ENCODE measurements at regions not wholly inside any gene's neighbourhood (a gene's known extent, or its start where the extent isn't known, plus 50 kb on each side); places are given as distances from the start of the nearest gene placed in this dataset.
"Not testable (repeated sequence)": the region's sequence is repeated elsewhere in the genome, so short reads cannot be mapped to it uniquely, and the experiment has no call there.

DNA sequence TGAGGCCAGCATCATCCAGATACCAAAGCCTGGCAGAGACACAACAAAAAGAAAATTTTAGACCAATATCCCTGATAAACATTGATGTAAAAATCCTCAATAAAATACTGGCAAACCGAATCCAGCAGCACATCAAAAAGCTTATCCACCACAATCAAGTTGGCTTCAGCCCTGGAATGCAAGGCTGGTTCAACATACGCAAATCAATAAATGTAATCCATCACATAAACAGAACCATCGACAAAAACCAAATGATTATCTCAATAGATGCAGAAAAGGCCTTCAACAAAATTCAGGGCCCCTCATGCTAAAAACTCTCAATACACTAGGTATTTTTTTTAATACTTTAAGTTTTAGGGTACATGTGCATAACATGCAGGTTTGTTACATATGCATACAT is 74.1 kb downstream of the ELAPOR2 start:
- H3K4me2 ChIP-seq (ENCODE audit: insufficient read depth, low read length); H3K9ac ChIP-seq (replicated peaks; ENCODE audit: extremely low read depth, insufficient read depth, low read length); H3K27ac ChIP-seq (ENCODE audit: insufficient read depth, low read depth, low read length); DNase-seq (ENCODE audit: low read depth, low spot score); FAIRE-seq; H3K4me3 ChIP-seq (replicated peaks in 1 of 3; ENCODE audit: insufficient read depth in 1 of 3, low read depth in 1 of 3, low read length in 3 of 3); H4K20me1 ChIP-seq (replicated peaks; ENCODE audit: control insufficient read depth, extremely low read depth, insufficient read depth, low read length); H3K9me1 ChIP-seq (replicated peaks; ENCODE audit: control insufficient read depth, extremely low read depth, insufficient read depth, low read length); dilution Hi-C loops (cut with MboI; ENCODE audit: extremely low pct_ligation_motif_present, low sequenced_read_pairs); intact Hi-C loops (cut with micrococcal nuclease); POLR2A ChIA-PET; H2AFZ ChIP-seq (ENCODE audit: low read depth, low read length); H3K9me3 ChIP-seq (replicated peaks; ENCODE audit: control insufficient read depth, insufficient read depth, low read length); H3K4me1 ChIP-seq (ENCODE audit: control insufficient read depth, extremely low read depth, insufficient read depth, low read length); H3K79me2 ChIP-seq (ENCODE audit: control insufficient read depth, insufficient read depth, low read length); CTCF ChIA-PET; H3K27me3 ChIP-seq (ENCODE audit: control insufficient read depth in 2 of 2, insufficient read depth in 2 of 2, low read length in 2 of 2); H3K36me3 ChIP-seq (ENCODE audit: control insufficient read depth in 2 of 2, extremely low read depth in 1 of 2, insufficient read depth in 2 of 2, low read length in 2 of 2); BruUV-seq (replicated peaks): not testable (repeated sequence)

DNA sequence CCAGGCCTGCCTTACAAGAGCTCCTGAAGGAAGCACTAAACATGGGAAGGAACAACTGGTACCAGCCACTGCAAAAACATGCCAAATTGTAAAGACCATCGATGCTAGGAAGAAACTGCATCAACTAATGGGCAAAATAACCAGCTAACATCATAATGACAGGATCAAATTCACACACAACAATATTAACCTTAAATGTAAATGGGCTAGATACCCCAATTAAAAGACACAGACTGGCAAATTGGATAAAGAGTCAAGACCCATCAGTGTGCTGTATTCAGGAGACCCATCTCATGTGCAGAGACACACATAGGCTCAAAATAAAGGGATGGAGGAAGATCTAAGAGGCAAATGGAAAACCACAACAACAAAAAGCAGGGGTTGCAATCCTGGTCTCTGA is 75.8 kb downstream of the ELAPOR2 start:
- H4K20me1 ChIP-seq (replicated peaks; ENCODE audit: control insufficient read depth, extremely low read depth, insufficient read depth, low read length); H3K27me3 ChIP-seq (ENCODE audit: control insufficient read depth in 2 of 2, insufficient read depth in 2 of 2, low read length in 2 of 2); intact Hi-C loops (cut with micrococcal nuclease); H3K79me2 ChIP-seq (ENCODE audit: control insufficient read depth, insufficient read depth, low read length); BruUV-seq (replicated peaks); H3K9ac ChIP-seq (replicated peaks; ENCODE audit: extremely low read depth, insufficient read depth, low read length); H3K36me3 ChIP-seq (ENCODE audit: control insufficient read depth in 2 of 2, extremely low read depth in 1 of 2, insufficient read depth in 2 of 2, low read length in 2 of 2); FAIRE-seq; H3K4me2 ChIP-seq (ENCODE audit: insufficient read depth, low read length); POLR2A ChIA-PET; H3K4me3 ChIP-seq (replicated peaks in 1 of 3; ENCODE audit: insufficient read depth in 1 of 3, low read depth in 1 of 3, low read length in 3 of 3); dilution Hi-C loops (cut with MboI; ENCODE audit: extremely low pct_ligation_motif_present, low sequenced_read_pairs); H3K27ac ChIP-seq (ENCODE audit: insufficient read depth, low read depth, low read length); H3K4me1 ChIP-seq (ENCODE audit: control insufficient read depth, extremely low read depth, insufficient read depth, low read length); H2AFZ ChIP-seq (ENCODE audit: low read depth, low read length); H3K9me1 ChIP-seq (replicated peaks; ENCODE audit: control insufficient read depth, extremely low read depth, insufficient read depth, low read length); CTCF ChIA-PET; H3K9me3 ChIP-seq (replicated peaks; ENCODE audit: control insufficient read depth, insufficient read depth, low read length); DNase-seq (ENCODE audit: low read depth, low spot score): not testable (repeated sequence)

DNA sequence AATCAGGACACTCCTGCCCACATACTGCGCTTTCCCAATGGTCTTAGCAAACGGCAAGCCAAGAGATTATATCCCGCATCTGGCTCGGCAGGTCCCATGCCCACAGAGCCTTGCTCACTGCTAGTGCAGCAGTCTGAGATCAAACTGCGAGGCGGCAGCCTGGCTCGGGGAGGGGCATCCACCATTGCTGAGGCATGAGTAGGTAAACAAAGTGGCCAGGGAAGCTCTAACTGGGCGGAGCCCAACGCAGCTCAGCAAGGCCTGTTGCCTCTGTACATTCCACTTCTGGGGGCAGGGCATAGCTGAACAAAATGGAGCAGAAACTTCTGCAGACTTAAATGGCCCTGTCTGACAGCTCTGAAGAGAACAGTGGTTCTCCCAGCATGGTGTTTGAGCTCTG is 77.5 kb downstream of the ELAPOR2 start:
- intact Hi-C loops (cut with micrococcal nuclease); POLR2A ChIA-PET: not testable (repeated sequence)

More for the DNA sequence above, 77.5 kb downstream of the ELAPOR2 start:
- H3K79me2 ChIP-seq (ENCODE audit: control insufficient read depth, insufficient read depth, low read length); H3K9ac ChIP-seq (replicated peaks; ENCODE audit: extremely low read depth, insufficient read depth, low read length); H3K27me3 ChIP-seq (ENCODE audit: control insufficient read depth in 2 of 2, insufficient read depth in 2 of 2, low read length in 2 of 2); FAIRE-seq; BruUV-seq (replicated peaks); H3K27ac ChIP-seq (ENCODE audit: insufficient read depth, low read depth, low read length); H2AFZ ChIP-seq (ENCODE audit: low read depth, low read length); DNase-seq (ENCODE audit: low read depth, low spot score); H3K4me3 ChIP-seq (replicated peaks in 1 of 3; ENCODE audit: insufficient read depth in 1 of 3, low read depth in 1 of 3, low read length in 3 of 3); H3K4me2 ChIP-seq (ENCODE audit: insufficient read depth, low read length); dilution Hi-C loops (cut with MboI; ENCODE audit: extremely low pct_ligation_motif_present, low sequenced_read_pairs); H3K9me1 ChIP-seq (replicated peaks; ENCODE audit: control insufficient read depth, extremely low read depth, insufficient read depth, low read length); H3K9me3 ChIP-seq (replicated peaks; ENCODE audit: control insufficient read depth, insufficient read depth, low read length); H4K20me1 ChIP-seq (replicated peaks; ENCODE audit: control insufficient read depth, extremely low read depth, insufficient read depth, low read length); H3K36me3 ChIP-seq (ENCODE audit: control insufficient read depth in 2 of 2, extremely low read depth in 1 of 2, insufficient read depth in 2 of 2, low read length in 2 of 2); H3K4me1 ChIP-seq (ENCODE audit: control insufficient read depth, extremely low read depth, insufficient read depth, low read length): not testable (repeated sequence)
- CTCF ChIA-PET: interaction anchor here (1.2 kb wide), 1 partner anchor 26 kb away, joined by 3 read pairs; no protein-coding TSS in a partner anchor

Data from endothelial cell of umbilical vein (primary cell).